RWPE2 (cell line): ENCODE measurements at regions not wholly inside any gene's neighbourhood (a gene's known extent, or its start where the extent isn't known, plus 50 kb on each side); places are given as distances from the start of the nearest gene placed in this dataset.
A peak's percentile ranks its signal among the peaks of the same experiment; 100 is the strongest.
"Not testable (repeated sequence)": the region's sequence is repeated elsewhere in the genome, so short reads cannot be mapped to it uniquely, and the experiment has no call there.

ENCODE experiments used
- ATAC-seq: fragments of 200-7000 bp; cut with Tn5 transposase; 3 replicates; pipeline ENCODE4 v1.9.1; 2021; ENCODE audit warnings: low read depth
- DNase-seq: peaks from one replicate; pipeline ENCODE4 v3.0.0-alpha.2; 2020; ENCODE audit warnings: low spot score
- H3K27ac ChIP-seq: fragments of 450-650 bp; 2 replicates; pipeline ENCODE4 v1.5.1; 2017; ENCODE audit warnings: mild to moderate bottlenecking; ENCODE audit not compliant: poor library complexity, severe bottlenecking
- H3K27me3 ChIP-seq: fragments of 250-450 bp; sonication (Bioruptor Pico); 2 replicates; pipeline ENCODE4 v1.5.1; 2021; ENCODE audit warnings: mild to moderate bottlenecking, moderate library complexity; ENCODE audit not compliant: insufficient read depth, poor library complexity, severe bottlenecking
- H3K36me3 ChIP-seq: fragments of 250-450 bp; sonication (Bioruptor Pico); 2 replicates; pipeline ENCODE4 v1.5.1; 2020; ENCODE audit warnings: low read depth, mild to moderate bottlenecking, moderate library complexity
- H3K4me1 ChIP-seq: fragments of 250-450 bp; sonication (Bioruptor Pico); 2 replicates; pipeline ENCODE4 v1.5.1; 2021; ENCODE audit warnings: mild to moderate bottlenecking, moderate library complexity; ENCODE audit not compliant: insufficient read depth, poor library complexity, severe bottlenecking
- H3K4me3 ChIP-seq: fragments of 250-450 bp; sonication (Bioruptor Pico); 2 replicates; pipeline ENCODE4 v1.5.1; 2021; ENCODE audit warnings: mild to moderate bottlenecking, moderate library complexity; ENCODE audit not compliant: severe bottlenecking
- H3K9me3 ChIP-seq: fragments of 250-450 bp; sonication (Bioruptor Pico); 2 replicates; pipeline ENCODE4 v1.5.1; 2021; ENCODE audit warnings: mild to moderate bottlenecking, moderate library complexity; ENCODE audit not compliant: severe bottlenecking
- CTCF ChIP-seq: fragments of 450-650 bp; IDR thresholded peaks from one replicate; pipeline ENCODE4 v1.5.1; 2017; ENCODE audit warnings: mild to moderate bottlenecking, moderate library complexity; ENCODE audit not compliant: poor library complexity, severe bottlenecking

- Histone ChIP-seq H3K9me3 (no peaks in the 10 kb centered on the region), H3K27me3 (no peaks in the 10 kb centered on the region), H3K36me3 (no peaks in the 10 kb centered on the region), H3K4me3 (no peak overlapping the region), H3K27ac (no peak overlapping the region), H3K4me1 (no peaks in the 10 kb centered on the region)
- ATAC-seq: no peak
- no peak for DNase-seq
- TF ChIP-seq CTCF: no peak
Measured at GRCh38 chr2:58749041-58749440, 507.9 kb upstream of the FANCL start.

GRCh38 chr2:58745334-58745733 is 504.2 kb upstream of the FANCL start:
- not testable (repeated sequence) for H3K9me3 ChIP-seq, ATAC-seq, DNase-seq, H3K4me1 ChIP-seq, H3K27me3 ChIP-seq, H3K4me3 ChIP-seq, H3K36me3 ChIP-seq, H3K27ac ChIP-seq

GRCh38 chr2:58740426-58740825 is 499.3 kb upstream of the FANCL start:
- Histone ChIP-seq H3K27ac (no peak overlapping the region), H3K9me3 (no peaks in the 10 kb centered on the region), H3K36me3 (no peaks in the 10 kb centered on the region), H3K4me1 (no peaks in the 10 kb centered on the region), H3K27me3 (no peaks in the 10 kb centered on the region), H3K4me3 (no peak overlapping the region)
- no peak for TF ChIP-seq CTCF
- DNase-seq (no peak), ATAC-seq (no peak)

- H3K9me3 ChIP-seq: no peaks in the 10 kb centered on the region
- no peak overlapping the region for H3K27ac ChIP-seq
- ATAC-seq: no peak
- H3K4me1 ChIP-seq: no peaks in the 10 kb centered on the region
- no peak overlapping the region for H3K4me3 ChIP-seq
- no peaks in the 10 kb centered on the region for H3K36me3 ChIP-seq
- H3K27me3 ChIP-seq: no peaks in the 10 kb centered on the region
- no peak for TF ChIP-seq CTCF
- DNase-seq: no peak
Measured at GRCh38 chr2:58739033-58739432, 497.9 kb upstream of the FANCL start.

GRCh38 chr2:58734365-58734764 is 493.2 kb upstream of the FANCL start:
- H3K4me1 ChIP-seq: no peaks in the 10 kb centered on the region
- no peak for DNase-seq
- no peaks in the 10 kb centered on the region for H3K36me3 ChIP-seq
- no peaks in the 10 kb centered on the region for H3K27me3 ChIP-seq
- no peak for TF ChIP-seq CTCF
- ATAC-seq: peak; percentile 81
- no peaks in the 10 kb centered on the region for H3K9me3 ChIP-seq
- H3K4me3 ChIP-seq: no peak overlapping the region
- H3K27ac ChIP-seq: no peak overlapping the region

GRCh38 chr2:58732999-58733398 is 491.9 kb upstream of the FANCL start:
- Histone ChIP-seq H3K36me3 (no peaks in the 10 kb centered on the region), H3K4me1 (no peaks in the 10 kb centered on the region), H3K27me3 (no peaks in the 10 kb centered on the region), H3K9me3 (no peaks in the 10 kb centered on the region), H3K4me3 (no peak overlapping the region), H3K27ac (no peak overlapping the region)
- no peak for TF ChIP-seq CTCF
- no peak for DNase-seq
- no peak for ATAC-seq
